ENCODE measurements at regions not wholly inside any gene's neighbourhood (a gene's known extent, or its start where the extent isn't known, plus 50 kb on each side); places are given as distances from the start of the nearest gene placed in this dataset.

DNA sequence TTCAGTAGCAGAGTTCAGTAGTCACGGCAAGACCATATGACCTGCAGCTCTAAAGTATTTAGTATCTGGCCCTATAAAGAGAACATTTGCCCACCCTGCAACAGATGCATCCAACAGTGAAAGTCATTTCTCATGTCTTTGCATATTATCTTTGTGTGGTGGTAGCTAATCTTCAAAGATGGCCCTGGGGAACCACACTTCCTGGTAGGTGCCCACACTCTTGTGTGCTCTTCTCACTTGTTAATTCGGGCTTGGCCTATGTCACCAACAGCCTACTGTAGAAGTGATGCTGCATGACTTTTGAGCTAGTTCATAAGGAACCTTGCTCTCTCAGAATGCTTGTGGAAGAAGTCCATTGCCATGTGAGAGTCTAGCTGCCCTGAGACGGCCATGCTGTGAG, 85.6 kb downstream of the MAP1LC3B2 start:
- H3K9me3 Mint-ChIP-seq = peaks cover 5% of the 10 kb centered on the region
- H3K4me1 Mint-ChIP-seq (ENCODE audit: low read depth) = peaks cover 3% of the 10 kb centered on the region
- no peaks in the 10 kb centered on the region for H3K36me3 Mint-ChIP-seq (ENCODE audit: low read depth)
- intact Hi-C loops (cut with micrococcal nuclease) = no loop called here
- H3K27me3 Mint-ChIP-seq (ENCODE audit: low read depth) = peaks cover 4% of the 10 kb centered on the region
- no peak overlapping the region for H3K27ac Mint-ChIP-seq
- no peak overlapping the region for H3K4me3 Mint-ChIP-seq (ENCODE audit: low read depth)
- no peak for DNase-seq (ENCODE audit: low spot score)

DNA sequence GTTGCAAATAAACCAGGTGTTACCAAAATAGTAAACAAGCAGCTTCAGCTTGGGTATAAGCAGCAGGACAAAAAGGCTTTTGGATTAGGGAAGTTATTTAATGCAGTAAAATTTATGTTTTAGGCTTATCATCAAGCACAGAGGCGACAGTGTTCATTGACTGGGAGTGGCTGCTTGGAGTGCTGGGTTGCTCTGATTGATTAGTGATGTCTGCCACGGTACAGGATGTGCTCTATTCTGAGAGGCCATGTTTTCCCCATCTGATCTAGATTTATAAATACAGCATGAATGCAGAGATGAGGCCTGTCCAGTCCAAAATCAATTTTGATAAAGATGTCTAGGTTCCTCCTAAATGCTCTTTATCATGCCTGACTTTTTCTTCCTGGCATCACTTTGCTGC, 83.5 kb downstream of the MAP1LC3B2 start:
- Mint-ChIP-seq H3K27me3 (ENCODE audit: low read depth) (peaks cover 10% of the 10 kb centered on the region), H3K36me3 (ENCODE audit: low read depth) (no peaks in the 10 kb centered on the region), H3K4me3 (ENCODE audit: low read depth) (no peak overlapping the region), H3K9me3 (peaks cover 5% of the 10 kb centered on the region), H3K27ac (no peak overlapping the region), H3K4me1 (ENCODE audit: low read depth) (no peaks in the 10 kb centered on the region)
- no peak for DNase-seq (ENCODE audit: low spot score)
- intact Hi-C loops (cut with micrococcal nuclease) = no loop called here

DNA sequence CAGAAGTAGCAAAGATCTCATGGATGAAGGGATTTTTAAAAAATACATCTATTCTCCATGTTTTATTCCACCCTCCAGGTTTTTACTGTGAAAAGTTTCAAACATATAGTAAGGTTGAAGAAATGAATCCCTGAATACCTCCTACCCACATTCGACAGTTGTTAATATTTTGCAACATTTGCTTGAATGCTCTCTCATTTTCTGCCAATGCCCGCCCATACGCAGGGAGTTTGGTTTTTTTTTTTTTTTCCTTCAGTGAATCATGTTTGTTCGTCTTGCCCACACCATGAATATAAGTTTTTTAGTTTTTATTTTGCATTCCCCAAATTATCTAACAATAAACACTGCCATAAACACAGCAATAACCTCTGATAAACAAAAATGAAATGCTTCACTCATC, 82.9 kb downstream of the MAP1LC3B2 start:
- DNase-seq (ENCODE audit: low spot score) = no peak
- Mint-ChIP-seq H3K27me3 (ENCODE audit: low read depth) (peaks cover 10% of the 10 kb centered on the region), H3K4me3 (ENCODE audit: low read depth) (no peak overlapping the region), H3K4me1 (ENCODE audit: low read depth) (no peaks in the 10 kb centered on the region), H3K9me3 (peaks cover 5% of the 10 kb centered on the region), H3K27ac (no peak overlapping the region), H3K36me3 (ENCODE audit: low read depth) (no peaks in the 10 kb centered on the region)
- intact Hi-C loops (cut with micrococcal nuclease) = no loop called here

DNA sequence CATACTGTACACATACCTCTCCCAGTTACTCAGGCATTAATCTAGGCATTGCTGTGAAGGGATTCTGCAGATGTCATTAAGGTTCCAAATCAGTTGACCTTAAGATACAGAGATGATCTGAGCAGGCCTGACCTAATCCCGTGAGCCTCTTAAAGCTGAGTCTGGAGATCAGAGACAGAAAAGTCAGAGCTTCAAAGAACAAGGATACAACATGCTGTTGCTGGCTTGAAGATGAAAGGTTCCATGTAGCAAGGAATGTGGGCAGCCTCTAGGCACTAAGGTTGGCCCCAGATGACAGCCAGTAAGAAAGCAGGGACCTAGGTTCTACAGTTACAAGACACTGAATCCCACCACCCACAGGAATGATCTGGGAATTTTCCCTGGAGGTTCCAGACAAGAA, 81.1 kb downstream of the MAP1LC3B2 start:
- peaks cover 5% of the 10 kb centered on the region for H3K9me3 Mint-ChIP-seq
- H3K4me1 Mint-ChIP-seq (ENCODE audit: low read depth) = peaks cover 4% of the 10 kb centered on the region
- H3K4me3 Mint-ChIP-seq (ENCODE audit: low read depth) = no peak overlapping the region
- no peak overlapping the region for H3K27ac Mint-ChIP-seq
- peaks cover 17% of the 10 kb centered on the region for H3K27me3 Mint-ChIP-seq (ENCODE audit: low read depth)
- no peak for DNase-seq (ENCODE audit: low spot score)
- intact Hi-C loops (cut with micrococcal nuclease) = no loop called here
- H3K36me3 Mint-ChIP-seq (ENCODE audit: low read depth) = no peaks in the 10 kb centered on the region

DNA sequence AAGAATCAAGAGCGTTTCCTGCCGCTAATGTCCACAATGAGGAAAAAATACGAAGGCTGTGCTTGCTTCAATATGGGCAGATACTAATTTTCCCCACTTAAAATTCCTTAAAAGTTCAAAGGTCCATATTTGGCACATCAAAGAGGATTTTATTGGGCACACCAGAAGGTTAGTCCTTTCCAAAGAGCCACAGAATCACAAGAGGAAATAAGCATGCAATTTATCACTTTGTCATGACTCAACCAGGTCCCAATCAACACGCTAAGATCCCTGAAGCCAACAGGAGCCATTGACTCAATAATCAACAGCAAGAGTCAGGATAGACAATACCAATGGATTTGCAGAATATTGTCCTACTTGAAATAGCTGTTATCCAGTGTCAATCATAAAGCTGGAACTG, 80.6 kb downstream of the MAP1LC3B2 start:
- intact Hi-C loops (cut with micrococcal nuclease) = no loop called here
- H3K27me3 Mint-ChIP-seq (ENCODE audit: low read depth) = peaks cover 20% of the 10 kb centered on the region
- H3K36me3 Mint-ChIP-seq (ENCODE audit: low read depth) = no peaks in the 10 kb centered on the region
- H3K4me1 Mint-ChIP-seq (ENCODE audit: low read depth) = peaks cover 4% of the 10 kb centered on the region
- no peak overlapping the region for H3K4me3 Mint-ChIP-seq (ENCODE audit: low read depth)
- H3K9me3 Mint-ChIP-seq = peaks cover 2% of the 10 kb centered on the region
- no peak for DNase-seq (ENCODE audit: low spot score)
- no peak overlapping the region for H3K27ac Mint-ChIP-seq

DNA sequence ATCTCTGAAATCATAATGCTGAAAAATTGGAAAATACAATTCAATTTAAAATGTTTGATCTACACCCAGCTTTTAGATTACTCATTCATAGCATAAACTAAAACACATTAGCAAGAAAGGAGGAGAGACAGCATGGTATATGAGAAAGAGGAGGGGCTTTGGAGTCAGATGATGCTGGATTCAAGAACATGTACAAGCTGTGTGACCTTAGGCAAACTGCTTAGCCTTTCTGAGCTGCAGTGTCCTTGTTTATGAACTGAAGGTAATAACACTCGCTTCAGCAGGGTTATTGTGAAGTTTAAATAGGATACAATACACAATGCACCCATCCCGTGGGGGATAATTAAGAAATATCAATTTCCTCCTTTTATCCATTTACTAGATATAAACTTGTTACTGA, 79.2 kb downstream of the MAP1LC3B2 start:
- Mint-ChIP-seq H3K36me3 (ENCODE audit: low read depth) (no peaks in the 10 kb centered on the region), H3K9me3 (no peaks in the 10 kb centered on the region), H3K4me1 (ENCODE audit: low read depth) (peaks cover 4% of the 10 kb centered on the region), H3K27me3 (ENCODE audit: low read depth) (peaks cover 27% of the 10 kb centered on the region), H3K27ac (no peak overlapping the region), H3K4me3 (ENCODE audit: low read depth) (no peak overlapping the region)
- no peak for DNase-seq (ENCODE audit: low spot score)
- intact Hi-C loops (cut with micrococcal nuclease) = no loop called here

DNA sequence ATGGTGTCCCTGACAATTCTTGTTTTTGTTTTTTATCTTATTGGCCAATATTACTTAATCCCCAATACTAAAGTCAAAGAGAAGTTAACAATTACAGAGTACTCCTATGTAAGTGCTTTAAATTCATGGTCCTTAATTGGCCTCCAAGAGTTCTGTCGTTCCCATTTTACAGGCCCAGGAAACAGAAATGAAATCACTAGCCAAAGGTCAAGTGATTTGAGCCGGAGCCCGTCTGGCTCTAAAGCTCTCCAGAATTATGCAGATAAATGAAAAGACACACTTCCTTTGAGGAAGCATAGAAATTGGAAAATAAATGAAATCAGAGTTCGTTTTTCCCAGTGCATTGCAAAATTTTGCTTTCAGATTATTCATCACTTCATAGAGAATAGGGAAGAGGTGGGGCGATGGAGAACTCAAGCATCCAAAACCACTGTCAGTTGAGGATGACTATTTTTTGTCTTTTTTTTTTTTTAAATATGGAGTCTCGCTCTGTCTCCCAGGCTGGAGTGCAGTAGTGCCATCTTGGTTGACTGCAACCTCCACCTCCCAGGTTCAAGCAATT, 78.5 kb downstream of the MAP1LC3B2 start:
- intact Hi-C loops (cut with micrococcal nuclease) = no loop called here
- Mint-ChIP-seq H3K4me3 (ENCODE audit: low read depth) (no peak overlapping the region), H3K36me3 (ENCODE audit: low read depth) (no peaks in the 10 kb centered on the region), H3K9me3 (no peaks in the 10 kb centered on the region), H3K27me3 (ENCODE audit: low read depth) (peaks cover 33% of the 10 kb centered on the region), H3K27ac (no peak overlapping the region), H3K4me1 (ENCODE audit: low read depth) (peaks cover 4% of the 10 kb centered on the region)
- no peak for DNase-seq (ENCODE audit: low spot score)

DNA sequence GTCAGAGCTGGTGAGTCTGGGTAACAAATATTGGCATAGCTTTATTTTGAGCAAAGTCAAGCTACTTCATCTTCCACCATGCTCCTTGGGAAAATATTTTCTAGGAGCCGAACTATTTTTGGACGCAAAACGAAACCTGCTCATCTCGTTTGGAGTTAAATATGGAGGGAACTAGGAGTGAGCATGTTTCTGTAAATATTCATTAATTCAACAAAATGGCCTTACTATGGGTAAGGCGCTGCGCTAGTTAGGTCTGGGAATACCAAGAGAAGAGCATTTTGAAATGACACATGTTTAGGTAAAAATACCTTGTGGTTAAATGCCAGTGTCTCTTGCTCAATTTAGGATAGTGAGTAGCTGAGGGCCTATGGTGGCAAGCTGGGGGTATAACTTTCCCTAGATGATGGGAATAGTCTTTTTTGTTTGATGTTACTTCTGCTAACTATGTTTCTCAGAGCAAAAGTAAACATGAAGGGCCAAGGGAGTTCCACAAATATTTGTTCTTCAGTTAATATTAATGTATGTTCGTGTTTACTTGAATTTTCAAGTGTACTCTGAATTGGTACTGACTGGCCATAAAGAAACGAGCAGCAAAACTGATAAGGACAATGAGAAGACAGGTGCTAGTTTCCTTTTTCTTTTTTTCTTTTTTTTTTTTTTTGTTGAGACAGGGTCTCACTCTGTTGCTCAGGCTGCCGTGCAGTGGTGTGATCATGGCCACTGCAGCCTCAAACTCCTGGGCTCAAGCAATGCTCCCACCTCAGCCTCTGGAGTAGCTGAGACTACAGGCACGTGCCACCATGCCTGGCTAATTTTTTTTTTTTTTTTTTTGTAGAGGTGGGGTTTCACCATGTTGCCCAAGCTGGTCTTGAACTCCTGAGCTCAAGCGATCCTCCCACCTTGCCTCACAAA, 77.7 kb downstream of the MAP1LC3B2 start:
- Mint-ChIP-seq H3K27ac (no peak overlapping the region), H3K9me3 (no peaks in the 10 kb centered on the region), H3K36me3 (ENCODE audit: low read depth) (no peaks in the 10 kb centered on the region), H3K27me3 (ENCODE audit: low read depth) (peaks cover 33% of the 10 kb centered on the region), H3K4me3 (ENCODE audit: low read depth) (no peak overlapping the region), H3K4me1 (ENCODE audit: low read depth) (peaks cover 4% of the 10 kb centered on the region)
- DNase-seq (ENCODE audit: low spot score) = no peak
- intact Hi-C loops (cut with micrococcal nuclease) = no loop called here

DNA sequence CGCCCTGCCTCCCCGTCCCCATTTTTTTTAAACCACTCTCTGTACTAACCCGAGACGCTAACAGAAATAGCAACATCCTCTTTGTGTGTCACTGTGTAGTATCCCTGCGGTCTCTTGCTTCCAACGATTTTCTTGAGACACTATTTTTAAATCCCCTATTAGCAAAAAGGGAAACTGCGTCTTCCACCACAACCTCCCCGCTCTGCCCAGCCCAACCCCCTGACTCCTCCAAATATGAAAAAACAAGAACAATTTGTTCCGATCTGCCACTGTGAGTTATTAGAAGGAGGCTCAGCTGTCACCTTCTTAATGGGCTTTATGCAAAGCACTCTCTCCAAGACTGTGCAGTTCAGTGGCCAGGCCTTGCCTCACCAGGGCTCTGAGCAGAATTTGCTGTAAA, 76.3 kb downstream of the MAP1LC3B2 start:
- Mint-ChIP-seq H3K27ac (no peak overlapping the region), H3K36me3 (ENCODE audit: low read depth) (no peaks in the 10 kb centered on the region), H3K9me3 (no peaks in the 10 kb centered on the region), H3K27me3 (ENCODE audit: low read depth) (peaks cover 35% of the 10 kb centered on the region), H3K4me1 (ENCODE audit: low read depth) (peaks cover 4% of the 10 kb centered on the region), H3K4me3 (ENCODE audit: low read depth) (no peak overlapping the region)
- intact Hi-C loops (cut with micrococcal nuclease) = no loop called here
- DNase-seq (ENCODE audit: low spot score) = no peak

DNA sequence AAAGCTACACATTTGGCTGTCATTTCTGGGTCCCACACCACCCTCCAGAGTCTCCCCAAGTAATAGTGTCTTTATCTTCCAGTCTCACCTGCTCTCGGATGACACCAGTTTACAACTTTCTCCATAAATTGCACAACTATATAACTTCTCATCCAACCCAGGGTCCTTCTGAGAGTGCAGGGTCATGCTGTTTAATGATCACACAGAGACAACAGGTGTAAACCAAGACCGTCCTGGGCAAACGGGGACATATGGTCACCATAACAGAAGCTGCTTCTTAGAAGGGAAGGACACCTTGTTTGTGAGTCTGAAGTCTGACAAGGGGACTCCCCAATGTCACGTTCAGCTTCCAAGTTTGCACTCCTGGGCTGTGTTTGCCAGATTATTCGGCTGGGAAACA, 74.3 kb downstream of the MAP1LC3B2 start:
- Mint-ChIP-seq H3K27ac (no peak overlapping the region), H3K27me3 (ENCODE audit: low read depth) (peaks cover 42% of the 10 kb centered on the region), H3K4me3 (ENCODE audit: low read depth) (no peak overlapping the region), H3K9me3 (no peaks in the 10 kb centered on the region), H3K36me3 (ENCODE audit: low read depth) (no peaks in the 10 kb centered on the region), H3K4me1 (ENCODE audit: low read depth) (peaks cover 4% of the 10 kb centered on the region)
- intact Hi-C loops (cut with micrococcal nuclease) = no loop called here
- no peak for DNase-seq (ENCODE audit: low spot score)

DNA sequence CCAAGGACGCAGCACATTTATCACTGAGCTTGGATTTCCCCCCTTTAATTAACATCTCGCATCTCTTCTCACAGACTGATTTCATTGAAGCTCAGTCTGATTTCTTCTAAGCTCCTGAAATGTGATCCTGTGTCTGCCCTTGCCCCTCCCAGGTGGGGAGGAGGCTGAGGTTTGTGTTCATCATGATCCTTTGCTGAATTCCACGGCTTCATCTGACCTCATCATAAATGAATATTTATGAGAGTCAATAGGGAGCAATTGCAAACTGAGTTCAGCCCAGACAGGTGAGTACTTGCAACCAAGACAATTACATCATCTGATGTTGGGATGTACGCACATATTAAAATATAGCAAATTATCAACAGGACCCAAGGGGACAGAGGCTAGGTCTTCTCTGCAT, 72.4 kb downstream of the MAP1LC3B2 start:
- Mint-ChIP-seq H3K4me3 (ENCODE audit: low read depth) (no peak overlapping the region), H3K27me3 (ENCODE audit: low read depth) (peaks cover 40% of the 10 kb centered on the region), H3K36me3 (ENCODE audit: low read depth) (no peaks in the 10 kb centered on the region), H3K9me3 (no peaks in the 10 kb centered on the region), H3K4me1 (ENCODE audit: low read depth) (peaks cover 4% of the 10 kb centered on the region), H3K27ac (no peak overlapping the region)
- DNase-seq (ENCODE audit: low spot score) = no peak
- intact Hi-C loops (cut with micrococcal nuclease) = no loop called here

DNA sequence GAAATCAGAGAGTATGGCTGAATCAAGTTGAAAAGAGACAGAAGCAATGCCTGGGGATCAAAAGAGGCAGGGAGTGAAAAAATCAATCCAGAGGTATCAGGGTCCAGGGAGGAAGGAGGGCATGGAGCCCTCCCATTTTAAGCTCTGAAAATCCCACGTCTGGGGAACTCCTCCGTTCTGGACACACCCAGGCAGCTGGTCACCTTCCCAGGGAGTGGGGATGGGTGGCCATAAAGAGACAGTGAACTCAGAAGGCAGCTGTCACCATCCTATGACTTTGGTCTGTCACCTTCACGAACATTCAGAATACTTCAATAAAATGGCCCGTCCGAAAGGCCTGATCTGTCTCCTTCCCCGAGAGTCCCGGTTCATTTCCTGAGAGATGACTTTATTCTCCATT, 71.6 kb downstream of the MAP1LC3B2 start:
- Mint-ChIP-seq H3K9me3 (no peaks in the 10 kb centered on the region), H3K27me3 (ENCODE audit: low read depth) (peaks cover 34% of the 10 kb centered on the region), H3K27ac (no peak overlapping the region), H3K4me3 (ENCODE audit: low read depth) (no peak overlapping the region), H3K36me3 (ENCODE audit: low read depth) (no peaks in the 10 kb centered on the region), H3K4me1 (ENCODE audit: low read depth) (peaks cover 4% of the 10 kb centered on the region)
- DNase-seq (ENCODE audit: low spot score) = no peak
- intact Hi-C loops (cut with micrococcal nuclease) = no loop called here

DNA sequence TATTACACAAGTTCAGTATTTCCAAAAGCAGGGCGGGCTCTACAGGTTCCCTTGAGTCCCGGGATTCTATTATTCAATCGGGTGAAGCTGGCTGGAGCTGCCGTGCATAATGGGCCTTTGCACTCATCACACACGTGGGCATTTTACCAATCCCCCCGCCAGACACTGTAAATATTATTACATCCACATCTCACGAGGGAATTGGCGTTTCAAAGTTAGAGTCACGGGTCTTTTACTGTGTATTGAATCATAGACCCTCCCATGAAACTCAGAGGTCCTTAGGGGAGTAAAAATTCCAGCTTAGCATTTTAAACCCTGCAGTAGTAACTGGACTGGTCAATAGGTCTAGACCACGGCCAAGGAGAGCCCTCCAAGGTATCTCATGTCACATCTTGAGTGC, 70.3 kb downstream of the MAP1LC3B2 start:
- Mint-ChIP-seq H3K27me3 (ENCODE audit: low read depth) (peaks cover 26% of the 10 kb centered on the region), H3K4me3 (ENCODE audit: low read depth) (no peak overlapping the region), H3K36me3 (ENCODE audit: low read depth) (no peaks in the 10 kb centered on the region), H3K27ac (no peak overlapping the region), H3K9me3 (no peaks in the 10 kb centered on the region), H3K4me1 (ENCODE audit: low read depth) (no peaks in the 10 kb centered on the region)
- intact Hi-C loops (cut with micrococcal nuclease) = no loop called here
- no peak for DNase-seq (ENCODE audit: low spot score)
